ENCODE measurements at regions not wholly inside any gene's neighbourhood (a gene's known extent, or its start where the extent isn't known, plus 50 kb on each side); places are given as distances from the start of the nearest gene placed in this dataset.

DNA sequence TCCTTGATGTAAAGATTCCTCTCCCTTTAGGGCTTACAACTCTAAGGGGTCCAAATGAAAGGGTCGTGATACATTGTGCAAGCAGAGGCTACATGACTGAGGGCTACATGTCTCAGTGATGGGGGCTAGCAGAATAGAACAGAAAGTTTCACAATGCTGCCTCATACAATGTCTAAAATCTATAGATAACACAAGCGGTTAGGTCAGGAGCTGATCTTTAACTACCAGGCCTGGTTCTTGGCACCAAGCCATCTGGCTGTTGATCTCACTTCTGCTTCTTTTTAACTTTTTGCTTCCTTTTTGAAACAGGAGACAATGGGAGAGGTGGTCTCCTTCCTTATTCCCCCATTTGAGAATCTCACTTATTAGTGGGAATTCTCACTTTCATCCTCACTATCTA, 710.2 kb downstream of the AMY1C start:
- Histone ChIP-seq H3K4me1 (ENCODE audit: insufficient read depth) (no peaks in the 10 kb centered on the region), H3K27ac (no peak overlapping the region), H4K20me1 (ENCODE audit: insufficient read depth, poor library complexity, severe bottlenecking) (no peaks in the 10 kb centered on the region), H3K4me2 (no peak overlapping the region), H3K9me2 (replicated peaks; ENCODE audit: insufficient read depth) (no peaks in the 10 kb centered on the region), H2AFZ (no peak overlapping the region), H3K9me3 (ENCODE audit: low read depth) (no peaks in the 10 kb centered on the region), H3K4me3 (no peak overlapping the region), H3K36me3 (replicated peaks; ENCODE audit: insufficient read depth, low read depth) (no peaks in the 10 kb centered on the region), H3K27me3 (no peaks in the 10 kb centered on the region), H3K79me2 (no peaks in the 10 kb centered on the region)
- WGBS (ENCODE audit: low lambda C conversion rate, missing lambda C conversion rate), result 63% methylated on average over 2 of the region's 2 CpGs
- no peak for TF ChIP-seq EZH2 (IDR thresholded peaks at IDR 0.05; ENCODE audit: borderline replicate concordance)
- TF ChIP-seq, protein P1, sequence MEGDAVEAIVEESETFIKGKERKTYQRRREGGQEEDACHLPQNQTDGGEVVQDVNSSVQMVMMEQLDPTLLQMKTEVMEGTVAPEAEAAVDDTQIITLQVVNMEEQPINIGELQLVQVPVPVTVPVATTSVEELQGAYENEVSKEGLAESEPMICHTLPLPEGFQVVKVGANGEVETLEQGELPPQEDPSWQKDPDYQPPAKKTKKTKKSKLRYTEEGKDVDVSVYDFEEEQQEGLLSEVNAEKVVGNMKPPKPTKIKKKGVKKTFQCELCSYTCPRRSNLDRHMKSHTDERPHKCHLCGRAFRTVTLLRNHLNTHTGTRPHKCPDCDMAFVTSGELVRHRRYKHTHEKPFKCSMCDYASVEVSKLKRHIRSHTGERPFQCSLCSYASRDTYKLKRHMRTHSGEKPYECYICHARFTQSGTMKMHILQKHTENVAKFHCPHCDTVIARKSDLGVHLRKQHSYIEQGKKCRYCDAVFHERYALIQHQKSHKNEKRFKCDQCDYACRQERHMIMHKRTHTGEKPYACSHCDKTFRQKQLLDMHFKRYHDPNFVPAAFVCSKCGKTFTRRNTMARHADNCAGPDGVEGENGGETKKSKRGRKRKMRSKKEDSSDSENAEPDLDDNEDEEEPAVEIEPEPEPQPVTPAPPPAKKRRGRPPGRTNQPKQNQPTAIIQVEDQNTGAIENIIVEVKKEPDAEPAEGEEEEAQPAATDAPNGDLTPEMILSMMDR (IDR thresholded peaks at IDR 0.05; ENCODE audit: poor library complexity), result no peak
- no peak for TF ChIP-seq EZH2phosphoT487 (IDR thresholded peaks at IDR 0.05; ENCODE audit: low read depth, severe bottlenecking, unreplicated experiment)
- DNase-seq (ENCODE audit: low spot score), result no peak

DNA sequence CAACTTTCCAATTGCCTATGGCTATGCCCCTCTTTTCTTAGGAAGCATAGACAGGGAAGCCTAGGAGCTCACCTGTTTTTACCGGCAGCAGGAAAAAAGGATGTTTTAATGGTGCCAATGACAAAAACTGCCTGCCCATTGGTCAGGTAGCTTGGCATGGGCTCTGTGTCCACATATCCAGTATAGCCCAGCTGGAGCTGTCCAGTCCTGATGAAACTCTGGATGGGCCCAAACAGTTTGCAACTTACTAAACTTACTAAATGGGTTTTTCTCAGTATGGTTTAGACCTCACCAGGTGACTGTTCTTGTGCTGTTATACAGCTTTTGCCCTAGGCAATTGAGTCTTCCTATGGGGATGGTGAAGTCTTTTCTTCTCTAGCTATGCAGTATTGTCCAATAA, 711.2 kb downstream of the AMY1C start:
- no peak overlapping the region for H2AFZ ChIP-seq
- TF ChIP-seq, protein P1 (IDR thresholded peaks at IDR 0.05; ENCODE audit: poor library complexity), result no peak
- TF ChIP-seq EZH2 (IDR thresholded peaks at IDR 0.05; ENCODE audit: borderline replicate concordance) (no peak), EZH2phosphoT487 (IDR thresholded peaks at IDR 0.05; ENCODE audit: low read depth, severe bottlenecking, unreplicated experiment) (no peak)
- H3K36me3 ChIP-seq (replicated peaks; ENCODE audit: insufficient read depth, low read depth), result no peaks in the 10 kb centered on the region
- 100% methylated on average over 1 of the region's 1 CpG for WGBS (ENCODE audit: low lambda C conversion rate, missing lambda C conversion rate)
- H3K27ac ChIP-seq, result no peak overlapping the region
- H3K79me2 ChIP-seq, result no peaks in the 10 kb centered on the region
- no peak for DNase-seq (ENCODE audit: low spot score)
- no peaks in the 10 kb centered on the region for H4K20me1 ChIP-seq (ENCODE audit: insufficient read depth, poor library complexity, severe bottlenecking)
- H3K27me3 ChIP-seq, result no peaks in the 10 kb centered on the region
- H3K4me3 ChIP-seq, result no peak overlapping the region
- H3K9me3 ChIP-seq (ENCODE audit: low read depth), result no peaks in the 10 kb centered on the region
- H3K4me1 ChIP-seq (ENCODE audit: insufficient read depth), result no peaks in the 10 kb centered on the region
- no peak overlapping the region for H3K4me2 ChIP-seq
- no peaks in the 10 kb centered on the region for H3K9me2 ChIP-seq (replicated peaks; ENCODE audit: insufficient read depth)

DNA sequence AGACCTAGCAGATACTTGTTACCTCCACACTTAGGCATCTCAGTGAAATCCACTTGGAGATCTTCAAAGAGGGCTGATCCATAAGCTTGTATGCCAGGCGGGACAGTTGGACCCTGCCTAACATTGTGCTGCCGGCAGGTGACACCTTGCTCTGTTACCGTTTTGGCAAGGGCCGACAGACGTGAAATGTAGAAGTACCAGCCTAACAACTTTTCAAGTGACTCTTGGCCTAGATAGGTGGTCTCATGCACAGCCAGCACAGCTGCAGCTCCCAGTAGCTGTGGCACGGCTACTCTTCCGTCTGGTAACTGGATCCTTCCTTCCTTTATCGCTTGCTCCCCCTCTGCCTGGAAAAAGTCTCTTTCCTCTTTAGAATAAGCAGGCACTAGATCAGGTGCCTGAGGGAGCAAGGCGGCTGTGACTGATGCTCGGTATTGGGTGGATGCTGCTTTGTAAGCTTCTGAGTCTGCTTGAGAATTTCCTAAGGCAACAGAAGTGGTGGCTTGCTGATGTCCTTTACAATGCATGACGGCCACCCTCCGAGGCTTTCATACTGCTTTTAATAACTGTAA, 713.5 kb downstream of the AMY1C start:
- H3K9me3 ChIP-seq (ENCODE audit: low read depth), result no peaks in the 10 kb centered on the region

More for the DNA sequence above, 713.5 kb downstream of the AMY1C start:
- DNase-seq (ENCODE audit: low spot score), result no peak
- Histone ChIP-seq H3K9me2 (replicated peaks; ENCODE audit: insufficient read depth) (no peaks in the 10 kb centered on the region), H3K4me1 (ENCODE audit: insufficient read depth) (no peaks in the 10 kb centered on the region), H3K4me2 (no peak overlapping the region), H3K27me3 (no peaks in the 10 kb centered on the region), H3K4me3 (no peak overlapping the region), H4K20me1 (ENCODE audit: insufficient read depth, poor library complexity, severe bottlenecking) (no peaks in the 10 kb centered on the region), H2AFZ (no peak overlapping the region), H3K79me2 (no peaks in the 10 kb centered on the region), H3K27ac (no peak overlapping the region), H3K36me3 (replicated peaks; ENCODE audit: insufficient read depth, low read depth) (no peaks in the 10 kb centered on the region)
- TF ChIP-seq, protein P1 (IDR thresholded peaks at IDR 0.05; ENCODE audit: poor library complexity), result no peak
- TF ChIP-seq EZH2 (IDR thresholded peaks at IDR 0.05; ENCODE audit: borderline replicate concordance), result no peak
- TF ChIP-seq EZH2phosphoT487 (IDR thresholded peaks at IDR 0.05; ENCODE audit: low read depth, severe bottlenecking, unreplicated experiment), result no peak
- 92% methylated on average over 12 of the region's 12 CpGs for WGBS (ENCODE audit: low lambda C conversion rate, missing lambda C conversion rate)
